HCT116 (cell line): ENCODE measurements at regions not wholly inside any gene's neighbourhood (a gene's known extent, or its start where the extent isn't known, plus 50 kb on each side); places are given as distances from the start of the nearest gene placed in this dataset.

Experiments used
- ATAC-seq: fragments of 200-7000 bp; cut with Tn5 transposase; 2 replicates; pipeline ENCODE4 v1.9.1; 2020; ENCODE audit warnings: mild to moderate bottlenecking, moderate library complexity
- BruUV-seq: library from RNA; stranded (reverse); fragments of 400-500 nt; replicated peaks from 2 replicates; lab custom pipeline; 2021; lab: Mats Ljungman, UMichigan
- CTCF ChIA-PET: fragments of 300-600 bp; sonication (Branson Sonifier 250); formaldehyde crosslinking; loops from one replicate; lab custom pipeline; 2021; ENCODE audit warnings: antibody characterized with exemption; lab: Charles Lee
- POLR2A ChIA-PET: fragments of 300-600, 350-600 bp; sonication (Branson Sonifier 250); formaldehyde crosslinking; loops from one replicate; lab custom pipeline; 2021; ENCODE audit warnings: antibody characterized with exemption; lab: Charles Lee
- RAD21 ChIA-PET, 2 experiments: fragments of 300-600 bp; sonication (Branson Sonifier 250); formaldehyde crosslinking; loops; one replicate each; lab custom pipeline; 2023; ENCODE audit warnings: low total read pairs in 2 of 2; ENCODE audit not compliant: uncharacterized antibody in 2 of 2, unreplicated experiment in 2 of 2, low non-redundant PET in 1 of 2; lab: Charles Lee
- DNase-seq: peaks from one replicate; pipeline ENCODE4 v3.0.0-alpha.2; 2010; ENCODE audit warnings: low read depth, low spot score
- H2AFZ ChIP-seq: fragments of 200-600 bp; shearing (Covaris generic), sonication (generic); 2 replicates; pipeline ENCODE4 v1.6.1; 2017; ENCODE audit warnings: low read depth, mixed run types, mixed read lengths, antibody characterized with exemption, low read length; ENCODE audit not compliant: poor library complexity, severe bottlenecking
- H3K27ac ChIP-seq: 2 replicates; pipeline ENCODE4 v1.5.1; 2012; ENCODE audit warnings: low read depth, low read length
- H3K27me3 ChIP-seq: fragments of 200-600 bp; sonication (generic); 2 replicates; pipeline ENCODE4 v1.6.1; 2016; ENCODE audit warnings: mixed run types, low read length, mixed read lengths; ENCODE audit not compliant: insufficient read depth
- H3K36me3 ChIP-seq, 2 experiments: fragments of 200-500 bp in 1 of 2; fragments of 200-600 bp in 1 of 2; sonication (Bioruptor generic) in 1 of 2; sonication (generic) in 1 of 2; 2 replicates each; pipeline versions ENCODE4 v1.5.1 to v1.6.1; 2014 to 2016; ENCODE audit warnings: low read length in 2 of 2, inconsistent platforms in 1 of 2, mixed read lengths in 1 of 2, mixed run types in 1 of 2; ENCODE audit not compliant: insufficient read depth in 2 of 2, control insufficient read depth in 1 of 2
- H3K4me1 ChIP-seq, 2 experiments: fragments of 200-600 bp in 1 of 2; sonication (generic) in 1 of 2; 2 replicates each; pipeline versions ENCODE4 v1.5.1 to v1.6.1; 2012 to 2017; ENCODE audit warnings: low read length in 2 of 2, inconsistent platforms in 1 of 2, mild to moderate bottlenecking in 1 of 2, mixed read lengths in 1 of 2, mixed run types in 1 of 2, moderate library complexity in 1 of 2; ENCODE audit not compliant: insufficient read depth in 2 of 2, control insufficient read depth in 1 of 2
- H3K4me2 ChIP-seq: fragments of 200-600 bp; sonication (generic); 2 replicates; pipeline ENCODE4 v1.6.1; 2017; ENCODE audit warnings: mixed run types, low read length, mixed read lengths
- H3K4me3 ChIP-seq, 2 experiments: fragments of 200-600 bp in 1 of 2; sonication (generic) in 1 of 2; replicated peaks in 1 of 2; 2 replicates each; pipeline ENCODE4 v1.5.1; 2011 to 2016; ENCODE audit warnings: low read length in 2 of 2, control low read depth in 1 of 2, low read depth in 1 of 2, mild to moderate bottlenecking in 1 of 2, mixed read lengths in 1 of 2, mixed run types in 1 of 2
- H3K79me2 ChIP-seq: fragments of 200-600 bp; sonication (generic); 2 replicates; pipeline ENCODE4 v1.6.1; 2017; ENCODE audit warnings: mild to moderate bottlenecking, mixed run types, low read length, moderate library complexity, mixed read lengths; ENCODE audit not compliant: insufficient read depth
- H3K9ac ChIP-seq: fragments of 200-600 bp; sonication (generic); 2 replicates; pipeline ENCODE4 v1.6.1; 2016; ENCODE audit warnings: low read length, mixed read lengths
- H3K9me2 ChIP-seq: fragments of 200-600 bp; sonication (generic), shearing (Covaris generic); 2 replicates; pipeline ENCODE4 v1.6.1; 2017; ENCODE audit warnings: mixed run types, mild to moderate bottlenecking, moderate library complexity; ENCODE audit not compliant: insufficient read depth
- H3K9me3 ChIP-seq, 2 experiments: fragments of 200-500 bp in 1 of 2; fragments of 200-600 bp in 1 of 2; sonication (Bioruptor generic) in 1 of 2; sonication (generic) in 1 of 2; 2 replicates each; pipeline ENCODE4 v1.6.1; 2014 to 2017; ENCODE audit warnings: low read length in 2 of 2, mixed read lengths in 2 of 2, inconsistent platforms in 1 of 2, low read depth in 1 of 2, mild to moderate bottlenecking in 1 of 2, mixed run types in 1 of 2, moderate library complexity in 1 of 2; ENCODE audit not compliant: control insufficient read depth in 1 of 2, insufficient read depth in 1 of 2
- H4K20me1 ChIP-seq: fragments of 200-600 bp; sonication (generic), shearing (Covaris generic); 2 replicates; pipeline ENCODE4 v1.6.1; 2017; ENCODE audit warnings: mixed run types, mild to moderate bottlenecking, moderate library complexity; ENCODE audit not compliant: insufficient read depth
- CEBPB ChIP-seq: IDR thresholded peaks from 2 replicates; pipeline ENCODE4 v1.6.1; 2012; ENCODE audit warnings: low read depth
- EGR1 ChIP-seq: IDR thresholded peaks from 2 replicates; pipeline ENCODE4 v1.6.1; 2012; ENCODE audit warnings: low read depth
- JUND ChIP-seq: IDR thresholded peaks from 2 replicates; pipeline ENCODE4 v1.6.1; 2012
- POLR2AphosphoS5 ChIP-seq: IDR thresholded peaks from 2 replicates; pipeline ENCODE4 v1.6.1; 2011; ENCODE audit warnings: mild to moderate bottlenecking, low read depth, low read length, moderate library complexity
- RAD21 ChIP-seq: IDR thresholded peaks from 2 replicates; pipeline ENCODE4 v1.6.1; 2012; ENCODE audit warnings: low read depth, mild to moderate bottlenecking
- SRF ChIP-seq: IDR thresholded peaks from 2 replicates; pipeline ENCODE4 v1.6.1; 2012; ENCODE audit warnings: low read depth
- intact Hi-C: fragments of 100-400 bp; cut with micrococcal nuclease; formaldehyde crosslinking; loops from 2 replicates; pipeline ENCODE4 v1.10.0; 2022
- TF ChIP-seq, protein P1 (sequence below): IDR thresholded peaks from 2 replicates; pipeline ENCODE4 v1.6.1; 2012
- TF ChIP-seq, protein P2 (sequence below): IDR thresholded peaks from 2 replicates; pipeline ENCODE4 v1.6.1; 2011; ENCODE audit warnings: mild to moderate bottlenecking, low read length, moderate library complexity; ENCODE audit not compliant: insufficient replicate concordance; ENCODE audit errors: extremely low read depth
- TF ChIP-seq, protein P3 (sequence below): IDR thresholded peaks from 2 replicates; pipeline ENCODE4 v1.6.1; 2012; ENCODE audit warnings: low read depth

DNA sequence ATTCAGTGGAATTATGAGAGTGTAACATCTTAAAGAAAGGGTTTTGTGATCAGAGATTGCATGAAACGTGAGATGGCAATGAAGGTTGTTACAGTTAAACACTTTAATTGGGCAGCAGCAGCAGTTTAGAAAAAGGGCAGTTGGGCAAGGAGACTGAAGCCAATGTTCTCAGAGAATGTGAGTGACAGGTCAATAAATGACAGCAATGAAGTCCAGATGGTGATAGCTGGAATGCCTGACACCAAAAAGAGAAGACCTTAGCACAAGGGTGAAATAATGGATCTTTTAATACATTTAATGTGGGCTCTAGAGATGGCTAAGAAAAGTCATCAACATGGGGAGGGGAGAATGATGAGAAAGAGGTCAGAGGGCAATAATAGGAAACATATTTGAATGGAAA lies 89.4 kb upstream of the CDH7 start:
- no peak for ATAC-seq
- H3K9me2 ChIP-seq, result no peaks in the 10 kb centered on the region
- BruUV-seq, result no TSS peak
- H3K9ac ChIP-seq, result no peak overlapping the region
- RAD21 ChIA-PET, result no interaction called here
- POLR2A ChIA-PET, result no interaction called here
- H3K27ac ChIP-seq, result no peak overlapping the region
- no peaks in the 10 kb centered on the region for H3K36me3 ChIP-seq
- H3K79me2 ChIP-seq, result no peaks in the 10 kb centered on the region
- H3K4me1 ChIP-seq, result no peaks in the 10 kb centered on the region
- no peaks in the 10 kb centered on the region for H3K27me3 ChIP-seq
- no peak overlapping the region for H2AFZ ChIP-seq
- intact Hi-C loops, result no loop called here
- no peaks in the 10 kb centered on the region for H4K20me1 ChIP-seq
- CTCF ChIA-PET, result no interaction called here
- no peak overlapping the region for H3K4me3 ChIP-seq
- H3K9me3 ChIP-seq, result peaks cover 12 to 30% of the 10 kb centered on the region in 2 experiments; a peak in 2 of 4 replicates
- H3K4me2 ChIP-seq, result no peak overlapping the region
- TF ChIP-seq POLR2AphosphoS5 (no peak), SRF (no peak), JUND (no peak), RAD21 (no peak), EGR1 (no peak), CEBPB (no peak)
- TF ChIP-seq, protein P1, sequence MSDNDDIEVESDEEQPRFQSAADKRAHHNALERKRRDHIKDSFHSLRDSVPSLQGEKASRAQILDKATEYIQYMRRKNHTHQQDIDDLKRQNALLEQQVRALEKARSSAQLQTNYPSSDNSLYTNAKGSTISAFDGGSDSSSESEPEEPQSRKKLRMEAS, result no peak
- TF ChIP-seq, protein P2, sequence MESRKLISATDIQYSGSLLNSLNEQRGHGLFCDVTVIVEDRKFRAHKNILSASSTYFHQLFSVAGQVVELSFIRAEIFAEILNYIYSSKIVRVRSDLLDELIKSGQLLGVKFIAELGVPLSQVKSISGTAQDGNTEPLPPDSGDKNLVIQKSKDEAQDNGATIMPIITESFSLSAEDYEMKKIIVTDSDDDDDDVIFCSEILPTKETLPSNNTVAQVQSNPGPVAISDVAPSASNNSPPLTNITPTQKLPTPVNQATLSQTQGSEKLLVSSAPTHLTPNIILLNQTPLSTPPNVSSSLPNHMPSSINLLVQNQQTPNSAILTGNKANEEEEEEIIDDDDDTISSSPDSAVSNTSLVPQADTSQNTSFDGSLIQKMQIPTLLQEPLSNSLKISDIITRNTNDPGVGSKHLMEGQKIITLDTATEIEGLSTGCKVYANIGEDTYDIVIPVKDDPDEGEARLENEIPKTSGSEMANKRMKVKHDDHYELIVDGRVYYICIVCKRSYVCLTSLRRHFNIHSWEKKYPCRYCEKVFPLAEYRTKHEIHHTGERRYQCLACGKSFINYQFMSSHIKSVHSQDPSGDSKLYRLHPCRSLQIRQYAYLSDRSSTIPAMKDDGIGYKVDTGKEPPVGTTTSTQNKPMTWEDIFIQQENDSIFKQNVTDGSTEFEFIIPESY, result no peak
- TF ChIP-seq, protein P3, sequence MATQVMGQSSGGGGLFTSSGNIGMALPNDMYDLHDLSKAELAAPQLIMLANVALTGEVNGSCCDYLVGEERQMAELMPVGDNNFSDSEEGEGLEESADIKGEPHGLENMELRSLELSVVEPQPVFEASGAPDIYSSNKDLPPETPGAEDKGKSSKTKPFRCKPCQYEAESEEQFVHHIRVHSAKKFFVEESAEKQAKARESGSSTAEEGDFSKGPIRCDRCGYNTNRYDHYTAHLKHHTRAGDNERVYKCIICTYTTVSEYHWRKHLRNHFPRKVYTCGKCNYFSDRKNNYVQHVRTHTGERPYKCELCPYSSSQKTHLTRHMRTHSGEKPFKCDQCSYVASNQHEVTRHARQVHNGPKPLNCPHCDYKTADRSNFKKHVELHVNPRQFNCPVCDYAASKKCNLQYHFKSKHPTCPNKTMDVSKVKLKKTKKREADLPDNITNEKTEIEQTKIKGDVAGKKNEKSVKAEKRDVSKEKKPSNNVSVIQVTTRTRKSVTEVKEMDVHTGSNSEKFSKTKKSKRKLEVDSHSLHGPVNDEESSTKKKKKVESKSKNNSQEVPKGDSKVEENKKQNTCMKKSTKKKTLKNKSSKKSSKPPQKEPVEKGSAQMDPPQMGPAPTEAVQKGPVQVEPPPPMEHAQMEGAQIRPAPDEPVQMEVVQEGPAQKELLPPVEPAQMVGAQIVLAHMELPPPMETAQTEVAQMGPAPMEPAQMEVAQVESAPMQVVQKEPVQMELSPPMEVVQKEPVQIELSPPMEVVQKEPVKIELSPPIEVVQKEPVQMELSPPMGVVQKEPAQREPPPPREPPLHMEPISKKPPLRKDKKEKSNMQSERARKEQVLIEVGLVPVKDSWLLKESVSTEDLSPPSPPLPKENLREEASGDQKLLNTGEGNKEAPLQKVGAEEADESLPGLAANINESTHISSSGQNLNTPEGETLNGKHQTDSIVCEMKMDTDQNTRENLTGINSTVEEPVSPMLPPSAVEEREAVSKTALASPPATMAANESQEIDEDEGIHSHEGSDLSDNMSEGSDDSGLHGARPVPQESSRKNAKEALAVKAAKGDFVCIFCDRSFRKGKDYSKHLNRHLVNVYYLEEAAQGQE, result no peak
- DNase-seq, result no peak
